GM18499 (cell line): ENCODE measurements at regions not wholly inside any gene's neighbourhood (a gene's known extent, or its start where the extent isn't known, plus 50 kb on each side); places are given as distances from the start of the nearest gene placed in this dataset.

ENCODE experiments used
- ATAC-seq: cut with Tn5 transposase; IDR thresholded peaks from one replicate; pipeline ENCODE4 v1.9.1; 2021; ENCODE audit warnings: moderate number of reproducible peaks; ENCODE audit not compliant: insufficient read depth, unreplicated experiment

GRCh38 chr14:101465795-101466448 lies 95.4 kb upstream of the DIO3 start:
- no peak for ATAC-seq

GRCh38 chr14:101466456-101467180 lies 94.7 kb upstream of the DIO3 start:
- no peak for ATAC-seq

- ATAC-seq, result no peak
Measured at GRCh38 chr14:101467181-101467926, 93.9 kb upstream of the DIO3 start.

GRCh38 chr14:101469382-101470247 lies 91.7 kb upstream of the DIO3 start:
- no peak for ATAC-seq

GRCh38 chr14:101470266-101470665 lies 91.0 kb upstream of the DIO3 start:
- ATAC-seq, result no peak

GRCh38 chr14:101471723-101472517 lies 89.4 kb upstream of the DIO3 start:
- no peak for ATAC-seq

- ATAC-seq, result no peak
Measured at GRCh38 chr14:101472518-101472849, 88.8 kb upstream of the DIO3 start.

GRCh38 chr14:101473045-101473729 lies 88.1 kb upstream of the DIO3 start:
- ATAC-seq, result no peak

GRCh38 chr14:101473795-101474562 lies 87.3 kb upstream of the DIO3 start:
- ATAC-seq, result no peak

- ATAC-seq, result no peak
Measured at GRCh38 chr14:101474563-101475455, 86.5 kb upstream of the DIO3 start.

GRCh38 chr14:101475456-101476257 lies 85.6 kb upstream of the DIO3 start:
- no peak for ATAC-seq

- ATAC-seq, result no peak
Measured at GRCh38 chr14:101476258-101476915, 84.9 kb upstream of the DIO3 start.

- no peak for ATAC-seq
Measured at GRCh38 chr14:101476916-101477553, 84.3 kb upstream of the DIO3 start.

GRCh38 chr14:101477648-101478047 lies 83.6 kb upstream of the DIO3 start:
- ATAC-seq, result no peak

- ATAC-seq, result no peak
Measured at GRCh38 chr14:101478096-101478495, 83.2 kb upstream of the DIO3 start.
